ENCODE measurements at regions not wholly inside any gene's neighbourhood (a gene's known extent, or its start where the extent isn't known, plus 50 kb on each side); places are given as distances from the start of the nearest gene placed in this dataset.

GRCh38 chr5:179451828-179452196 lies 98.5 kb upstream of the RUFY1 start:
- no peak for TF ChIP-seq POLR2AphosphoS5 (IDR thresholded peaks at IDR 0.05)
- no peak for TF ChIP-seq CTCF (IDR thresholded peaks at IDR 0.05)
